Neural progenitor cell (in vitro differentiated cells): ENCODE measurements at regions not wholly inside any gene's neighbourhood (a gene's known extent, or its start where the extent isn't known, plus 50 kb on each side); places are given as distances from the start of the nearest gene placed in this dataset.
A peak's percentile ranks its signal among the peaks of the same experiment; 100 is the strongest.

Experiments used
- DNase-seq: peaks from one replicate; pipeline ENCODE4 v3.0.0-alpha.2; 2016; ENCODE audit warnings: low spot score
- H2AFZ ChIP-seq: fragments of 200-600 bp; sonication (generic); replicated peaks from 2 replicates; pipeline ENCODE4 v1.6.1; 2016; ENCODE audit warnings: antibody characterized with exemption
- H3F3A ChIP-seq: fragments of 200-600 bp; sonication (generic); 2 replicates; pipeline ENCODE4 v1.6.1; 2016; ENCODE audit warnings: antibody characterized with exemption, low read depth
- H3K27ac ChIP-seq: fragments of 200-600 bp; sonication (generic); 2 replicates; pipeline ENCODE4 v1.5.1; 2016; ENCODE audit warnings: mild to moderate bottlenecking
- H3K27me3 ChIP-seq: fragments of 200-600 bp; sonication (generic); 2 replicates; pipeline ENCODE4 v1.6.1; 2016; ENCODE audit warnings: mild to moderate bottlenecking, moderate library complexity
- H3K36me3 ChIP-seq: fragments of 200-600 bp; sonication (generic); 2 replicates; pipeline ENCODE4 v1.5.1; 2016
- H3K4me1 ChIP-seq: fragments of 200-600 bp; sonication (generic); 2 replicates; pipeline ENCODE4 v1.6.1; 2016; ENCODE audit warnings: mixed run types
- H3K4me2 ChIP-seq: fragments of 200-600 bp; sonication (generic); 2 replicates; pipeline ENCODE4 v1.6.1; 2016
- H3K4me3 ChIP-seq: fragments of 200-600 bp; sonication (generic); 2 replicates; pipeline ENCODE4 v1.5.1; 2016
- H3K79me2 ChIP-seq: fragments of 200-600 bp; sonication (generic); 2 replicates; pipeline ENCODE4 v1.6.1; 2016; ENCODE audit warnings: low read depth
- H3K9ac ChIP-seq: fragments of 200-600 bp; sonication (generic); 2 replicates; pipeline ENCODE4 v1.6.1; 2016
- H3K9me3 ChIP-seq: fragments of 200-600 bp; sonication (generic); 2 replicates; pipeline ENCODE4 v1.5.1; 2016; ENCODE audit warnings: low read depth
- H4K20me1 ChIP-seq: fragments of 200-600 bp; sonication (generic); 2 replicates; pipeline ENCODE4 v1.6.1; 2016; ENCODE audit warnings: low read depth
- H3K27ac Mint-ChIP-seq: 3 replicates; pipeline ENCODE4 v1.8.0; 2021; ENCODE audit warnings: mixed read lengths
- H3K27me3 Mint-ChIP-seq: 2 replicates; pipeline ENCODE4 v1.8.0; 2022; ENCODE audit warnings: low read depth, mild to moderate bottlenecking, inconsistent platforms, moderate library complexity, mixed read lengths; ENCODE audit not compliant: insufficient read depth
- H3K36me3 Mint-ChIP-seq: 3 replicates; pipeline ENCODE4 v1.8.0; 2021; ENCODE audit warnings: mixed read lengths
- H3K4me1 Mint-ChIP-seq: 3 replicates; pipeline ENCODE4 v1.8.0; 2021; ENCODE audit warnings: mixed read lengths
- H3K4me3 Mint-ChIP-seq: 3 replicates; pipeline ENCODE4 v1.8.0; 2021; ENCODE audit warnings: mild to moderate bottlenecking, moderate library complexity, mixed read lengths
- H3K9me3 Mint-ChIP-seq: 3 replicates; pipeline ENCODE4 v1.8.0; 2020; ENCODE audit warnings: mixed read lengths
- EZH2 ChIP-seq: fragments of 200-600 bp; sonication (generic); IDR thresholded peaks from 2 replicates; pipeline ENCODE4 v1.6.1; 2017; ENCODE audit warnings: antibody characterized with exemption, mild to moderate bottlenecking, moderate library complexity
- EZH2phosphoT487 ChIP-seq: fragments of 200-600 bp; sonication (generic); IDR thresholded peaks from 2 replicates; pipeline ENCODE4 v1.6.1; 2017; ENCODE audit warnings: antibody characterized with exemption
- TF ChIP-seq, protein P1 (sequence below): fragments of 200-600 bp; sonication (generic); IDR thresholded peaks from 2 replicates; pipeline ENCODE4 v1.5.1; 2017; ENCODE audit warnings: antibody characterized with exemption, mild to moderate bottlenecking

DNA sequence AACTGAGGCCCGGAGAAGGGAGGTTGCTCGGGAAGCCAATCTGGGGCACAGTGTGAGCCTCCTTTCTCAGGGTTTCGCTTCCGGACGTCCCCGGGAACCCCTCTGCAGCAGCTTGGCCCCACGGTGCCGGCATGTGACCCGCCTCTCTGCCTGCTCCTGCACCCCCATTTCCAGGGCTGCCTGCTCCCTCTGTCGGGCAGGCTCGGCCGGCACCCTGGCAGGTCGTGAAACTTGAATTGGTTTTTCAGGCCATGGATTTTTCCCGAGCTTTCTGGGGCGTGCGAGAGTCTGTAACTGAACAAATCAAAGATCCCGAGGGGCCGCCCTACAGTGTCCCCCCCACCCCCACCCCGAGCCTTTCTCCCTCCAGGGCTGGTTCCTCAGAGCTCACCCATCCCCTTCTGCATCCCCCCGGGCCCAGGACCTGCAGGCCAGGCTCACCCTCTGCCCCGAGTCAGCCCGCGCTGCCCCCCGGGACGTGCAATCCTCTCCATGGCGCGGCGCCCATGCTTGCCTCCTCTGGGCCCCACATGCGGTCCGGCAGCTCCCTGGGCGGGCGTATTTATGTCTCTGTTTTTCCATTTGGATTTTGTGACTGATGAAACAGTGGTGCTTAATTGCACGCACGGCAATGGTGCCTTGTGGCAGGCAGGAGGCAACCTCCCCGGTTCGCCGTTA lies 58.1 kb downstream of the UNCX start:
- Mint-ChIP-seq H3K36me3 (no peaks in the 10 kb centered on the region), H3K27ac (no peak overlapping the region), H3K4me1 (peaks cover 6% of the 10 kb centered on the region), H3K9me3 (no peaks in the 10 kb centered on the region), H3K27me3 (peaks cover 15% of the 10 kb centered on the region), H3K4me3 (peak overlapping the region; percentile 63)
- Histone ChIP-seq H3K79me2 (no peaks in the 10 kb centered on the region), H3K27me3 (peaks cover 77% of the 10 kb centered on the region), H3K9ac (no peak overlapping the region), H3K9me3 (no peaks in the 10 kb centered on the region), H2AFZ (peak overlapping the region; percentile 92), H3K36me3 (no peaks in the 10 kb centered on the region), H3K4me3 (peak overlapping the region; percentile 53), H3K27ac (no peak overlapping the region), H3K4me2 (peak overlapping the region; percentile 94), H3F3A (no peaks in the 10 kb centered on the region), H4K20me1 (no peaks in the 10 kb centered on the region), H3K4me1 (peaks cover 13% of the 10 kb centered on the region)
- TF ChIP-seq EZH2phosphoT487 (no peak), EZH2 (no peak)
- TF ChIP-seq, protein P1, sequence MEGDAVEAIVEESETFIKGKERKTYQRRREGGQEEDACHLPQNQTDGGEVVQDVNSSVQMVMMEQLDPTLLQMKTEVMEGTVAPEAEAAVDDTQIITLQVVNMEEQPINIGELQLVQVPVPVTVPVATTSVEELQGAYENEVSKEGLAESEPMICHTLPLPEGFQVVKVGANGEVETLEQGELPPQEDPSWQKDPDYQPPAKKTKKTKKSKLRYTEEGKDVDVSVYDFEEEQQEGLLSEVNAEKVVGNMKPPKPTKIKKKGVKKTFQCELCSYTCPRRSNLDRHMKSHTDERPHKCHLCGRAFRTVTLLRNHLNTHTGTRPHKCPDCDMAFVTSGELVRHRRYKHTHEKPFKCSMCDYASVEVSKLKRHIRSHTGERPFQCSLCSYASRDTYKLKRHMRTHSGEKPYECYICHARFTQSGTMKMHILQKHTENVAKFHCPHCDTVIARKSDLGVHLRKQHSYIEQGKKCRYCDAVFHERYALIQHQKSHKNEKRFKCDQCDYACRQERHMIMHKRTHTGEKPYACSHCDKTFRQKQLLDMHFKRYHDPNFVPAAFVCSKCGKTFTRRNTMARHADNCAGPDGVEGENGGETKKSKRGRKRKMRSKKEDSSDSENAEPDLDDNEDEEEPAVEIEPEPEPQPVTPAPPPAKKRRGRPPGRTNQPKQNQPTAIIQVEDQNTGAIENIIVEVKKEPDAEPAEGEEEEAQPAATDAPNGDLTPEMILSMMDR: no peak
- DNase-seq: peak; percentile 37

DNA sequence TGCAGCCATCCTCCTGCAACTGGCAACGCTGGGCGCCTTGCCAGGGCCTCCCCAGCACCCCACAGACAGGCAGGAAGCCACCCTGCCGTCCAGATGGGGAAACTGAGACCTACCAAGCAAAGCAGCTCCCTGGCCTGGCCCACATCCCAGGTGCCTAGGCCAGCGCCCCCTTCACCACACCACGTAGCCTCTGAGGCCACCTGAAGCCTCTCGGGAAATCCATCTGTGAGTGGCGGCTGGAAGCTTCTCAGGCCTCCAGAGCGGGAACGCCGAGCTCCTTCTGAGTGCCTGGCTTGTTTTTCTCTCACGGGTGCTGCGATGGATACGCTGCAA lies 58.7 kb downstream of the UNCX start:
- no peaks in the 10 kb centered on the region for H4K20me1 ChIP-seq
- H3K27me3 ChIP-seq: peaks cover 77% of the 10 kb centered on the region
- no peak overlapping the region for H3K9ac ChIP-seq
- H3K4me2 ChIP-seq: no peak overlapping the region
- no peaks in the 10 kb centered on the region for H3K36me3 ChIP-seq
- no peaks in the 10 kb centered on the region for H3K9me3 Mint-ChIP-seq
- no peak for DNase-seq
- H3K27ac Mint-ChIP-seq: no peak overlapping the region
- H3K27ac ChIP-seq: no peak overlapping the region
- no peak overlapping the region for H3K4me3 ChIP-seq
- no peaks in the 10 kb centered on the region for H3K9me3 ChIP-seq
- peaks cover 6% of the 10 kb centered on the region for H3K4me1 Mint-ChIP-seq
- TF ChIP-seq EZH2phosphoT487 (no peak), EZH2 (no peak)
- TF ChIP-seq, protein P1: no peak
- H3K4me1 ChIP-seq: peaks cover 13% of the 10 kb centered on the region
- H3K27me3 Mint-ChIP-seq: peaks cover 15% of the 10 kb centered on the region
- no peaks in the 10 kb centered on the region for H3K36me3 Mint-ChIP-seq
- no peaks in the 10 kb centered on the region for H3K79me2 ChIP-seq
- no peak overlapping the region for H2AFZ ChIP-seq
- H3K4me3 Mint-ChIP-seq: peak overlapping the region; percentile 63
- no peaks in the 10 kb centered on the region for H3F3A ChIP-seq

DNA sequence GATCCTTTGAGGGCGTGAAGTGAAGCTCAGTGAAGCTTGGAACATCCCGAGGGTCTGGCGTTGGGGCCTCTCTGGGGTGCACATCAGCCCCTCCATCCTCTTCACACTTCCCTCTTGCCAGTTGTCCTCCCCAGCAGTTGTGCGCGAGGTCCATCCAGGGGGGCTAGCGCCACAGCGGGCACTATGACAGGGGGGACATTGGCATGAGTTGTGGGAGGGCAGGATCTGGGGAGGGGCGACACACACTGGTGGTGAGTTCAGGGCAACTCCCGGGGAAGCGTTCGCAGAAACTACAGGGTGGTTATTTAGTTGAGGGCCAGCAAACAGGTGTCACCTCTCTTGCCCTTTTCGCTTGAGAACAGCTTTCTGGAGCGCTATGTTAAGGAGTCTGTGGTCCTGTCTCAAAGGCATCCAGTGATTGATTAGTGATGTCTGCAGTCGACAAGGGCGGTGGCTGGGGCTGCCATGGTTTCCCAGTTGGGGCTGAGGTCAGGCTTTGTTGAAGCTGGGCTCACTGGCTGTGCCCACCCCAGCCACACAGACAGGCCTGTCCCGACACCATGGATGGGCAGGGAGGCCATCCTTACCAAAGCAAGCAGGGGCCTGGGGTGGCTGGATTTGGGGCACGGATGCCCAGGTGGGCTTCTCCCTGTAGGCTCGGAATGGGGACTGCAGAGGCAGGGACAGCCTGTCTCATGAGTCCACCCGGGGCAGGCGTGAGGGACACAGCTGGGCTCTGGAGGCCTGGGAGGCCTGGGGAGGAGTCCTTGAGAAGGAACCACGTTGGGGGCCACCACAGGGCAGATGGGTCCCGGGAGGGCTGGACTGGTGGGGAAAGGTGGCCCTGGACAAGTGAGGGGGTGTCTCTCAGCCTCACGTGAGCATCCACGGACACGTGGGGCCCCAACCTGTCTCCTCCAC lies 59.4 kb downstream of the UNCX start:
- no peak overlapping the region for H3K4me3 ChIP-seq
- H4K20me1 ChIP-seq: no peaks in the 10 kb centered on the region
- peaks cover 10% of the 10 kb centered on the region for H3K4me1 Mint-ChIP-seq
- H3K27me3 Mint-ChIP-seq: peaks cover 14% of the 10 kb centered on the region
- H3K27me3 ChIP-seq: peaks cover 71% of the 10 kb centered on the region
- no peaks in the 10 kb centered on the region for H3K36me3 ChIP-seq
- H3K79me2 ChIP-seq: no peaks in the 10 kb centered on the region
- no peak for DNase-seq
- H3K27ac ChIP-seq: no peak overlapping the region
- H3K9me3 Mint-ChIP-seq: no peaks in the 10 kb centered on the region
- H3K4me2 ChIP-seq: no peak overlapping the region
- no peaks in the 10 kb centered on the region for H3F3A ChIP-seq
- no peaks in the 10 kb centered on the region for H3K36me3 Mint-ChIP-seq
- no peak overlapping the region for H3K27ac Mint-ChIP-seq
- peaks cover 16% of the 10 kb centered on the region for H3K4me1 ChIP-seq
- H3K9ac ChIP-seq: no peak overlapping the region
- H3K4me3 Mint-ChIP-seq: peak overlapping the region; percentile 63
- no peaks in the 10 kb centered on the region for H3K9me3 ChIP-seq
- no peak overlapping the region for H2AFZ ChIP-seq
- TF ChIP-seq EZH2phosphoT487 (no peak), EZH2 (no peak)
- TF ChIP-seq, protein P1: no peak
